Epidermal melanocyte (primary cell): ENCODE measurements at regions not wholly inside any gene's neighbourhood (a gene's known extent, or its start where the extent isn't known, plus 50 kb on each side); places are given as distances from the start of the nearest gene placed in this dataset.
"Not testable (repeated sequence)": the region's sequence is repeated elsewhere in the genome, so short reads cannot be mapped to it uniquely, and the experiment has no call there.

ENCODE experiments used
- DNase-seq: peaks from one replicate; pipeline ENCODE4 v3.0.0; 2011; ENCODE audit warnings: low spot score; ENCODE audit not compliant: insufficient read length

DNA sequence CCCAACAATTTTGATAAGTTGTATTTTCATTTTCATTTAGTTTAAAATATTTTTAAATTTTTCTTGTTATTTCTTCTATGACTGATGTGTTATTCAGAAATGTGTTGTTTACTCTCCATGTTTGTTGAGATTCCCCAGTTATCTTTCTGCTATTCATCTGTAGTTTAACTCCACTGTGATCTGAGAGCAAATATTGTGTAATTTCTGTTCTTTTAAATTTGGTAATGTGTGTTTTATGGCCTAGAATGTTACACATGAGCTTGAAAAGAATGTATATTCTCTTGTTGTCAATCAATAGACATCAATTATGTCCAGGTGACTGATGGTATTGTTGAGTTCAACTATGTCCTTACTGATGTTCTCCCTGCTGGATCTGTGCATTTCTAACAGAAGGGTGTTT is 188.2 kb downstream of the CYP26B1 start:
- DNase-seq, result no peak

GRCh38 chr2:71958426-71958825 is 189.2 kb downstream of the CYP26B1 start:
- not testable (repeated sequence) for DNase-seq

DNA sequence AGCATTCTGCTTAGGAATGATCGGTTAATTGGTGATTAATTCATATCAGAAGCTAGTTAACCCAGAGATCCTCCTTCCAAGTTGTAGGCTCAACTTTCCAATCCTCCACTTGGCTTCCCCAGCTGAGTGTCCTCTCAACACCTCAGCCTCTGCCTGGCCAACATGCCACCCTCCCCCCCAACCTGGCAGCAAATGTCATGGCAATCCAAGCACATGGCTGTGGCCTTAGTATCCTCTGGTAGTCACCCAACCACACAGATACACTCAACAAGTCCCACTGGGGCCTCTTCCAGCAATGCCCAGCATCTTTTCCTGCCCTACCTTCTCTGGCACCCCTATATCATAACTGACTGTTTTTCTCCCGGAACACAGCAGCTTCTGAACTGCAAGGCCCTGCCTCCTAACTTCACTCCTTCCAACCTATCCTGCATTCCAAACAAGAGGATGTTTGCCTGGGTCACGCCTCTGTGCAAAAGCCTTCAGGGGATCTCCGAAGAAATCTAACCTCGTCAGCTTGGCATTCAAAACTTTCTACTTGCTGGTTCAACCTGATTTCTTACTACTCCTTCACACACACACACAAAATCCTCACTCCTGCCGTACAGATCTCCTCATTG is 195.0 kb downstream of the CYP26B1 start:
- DNase-seq, result no peak

- no peak for DNase-seq
Measured at GRCh38 chr2:71951718-71952404, 195.8 kb downstream of the CYP26B1 start.

DNA sequence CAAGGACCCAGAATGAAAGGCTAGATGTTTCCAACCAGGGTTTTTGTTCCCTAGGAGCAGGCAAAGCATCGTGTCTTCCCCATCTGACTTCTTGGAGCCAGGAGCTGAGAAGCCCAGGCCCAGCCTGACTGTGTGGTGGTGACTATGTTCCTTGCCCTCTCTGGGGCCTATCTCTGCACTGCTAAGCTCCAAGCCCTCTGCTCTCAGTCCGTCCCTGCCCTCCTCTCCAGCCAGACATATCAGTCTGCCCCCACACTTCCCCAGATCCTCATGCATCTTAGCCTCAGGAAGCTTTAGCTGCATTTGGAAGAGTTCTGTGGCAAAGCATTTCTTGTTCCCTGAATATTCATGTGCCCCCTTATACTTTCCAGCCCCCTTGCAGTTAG is 196.6 kb downstream of the CYP26B1 start:
- DNase-seq, result no peak

DNA sequence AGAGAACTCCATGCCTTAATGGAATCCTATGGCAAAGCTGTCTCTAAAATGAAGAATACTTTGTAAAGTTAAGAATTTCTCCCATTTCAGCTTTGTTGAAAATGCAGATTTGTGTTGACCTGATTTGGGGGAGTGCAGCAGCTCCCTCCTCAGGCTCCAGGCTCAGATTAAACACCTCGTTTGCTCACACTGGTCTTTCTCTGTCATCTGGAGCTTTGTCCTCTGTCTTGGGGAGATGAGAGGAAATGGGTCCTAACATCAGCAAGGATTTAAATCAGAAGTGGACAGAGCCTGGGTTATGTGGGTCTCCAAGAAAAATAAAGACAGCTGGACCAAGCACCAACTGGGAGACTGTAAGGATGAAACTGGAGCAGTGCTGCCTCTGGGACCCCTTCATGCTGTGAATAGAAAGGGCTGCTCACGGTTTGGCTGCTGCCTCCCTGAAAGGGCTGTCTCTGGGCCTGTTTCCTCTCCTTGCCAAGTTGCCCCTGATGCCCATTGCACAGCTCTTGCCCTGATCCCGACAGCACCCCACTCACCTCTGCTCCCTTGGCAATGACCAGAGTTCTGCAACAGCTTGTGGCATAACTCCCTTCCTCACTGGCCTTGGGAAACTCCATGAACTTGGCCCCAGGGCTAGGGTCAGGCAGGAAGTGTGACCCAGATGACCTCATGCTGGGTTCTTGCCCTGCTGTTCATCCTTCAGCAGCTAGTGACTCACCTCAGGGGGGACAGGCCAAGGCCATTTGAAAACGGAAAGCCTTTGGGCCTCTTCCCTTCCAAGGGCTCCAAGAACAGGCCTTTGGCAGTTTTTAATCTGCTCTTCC is 197.2 kb downstream of the CYP26B1 start:
- no peak for DNase-seq

GRCh38 chr2:71949537-71949798 is 198.2 kb downstream of the CYP26B1 start:
- no peak for DNase-seq

DNA sequence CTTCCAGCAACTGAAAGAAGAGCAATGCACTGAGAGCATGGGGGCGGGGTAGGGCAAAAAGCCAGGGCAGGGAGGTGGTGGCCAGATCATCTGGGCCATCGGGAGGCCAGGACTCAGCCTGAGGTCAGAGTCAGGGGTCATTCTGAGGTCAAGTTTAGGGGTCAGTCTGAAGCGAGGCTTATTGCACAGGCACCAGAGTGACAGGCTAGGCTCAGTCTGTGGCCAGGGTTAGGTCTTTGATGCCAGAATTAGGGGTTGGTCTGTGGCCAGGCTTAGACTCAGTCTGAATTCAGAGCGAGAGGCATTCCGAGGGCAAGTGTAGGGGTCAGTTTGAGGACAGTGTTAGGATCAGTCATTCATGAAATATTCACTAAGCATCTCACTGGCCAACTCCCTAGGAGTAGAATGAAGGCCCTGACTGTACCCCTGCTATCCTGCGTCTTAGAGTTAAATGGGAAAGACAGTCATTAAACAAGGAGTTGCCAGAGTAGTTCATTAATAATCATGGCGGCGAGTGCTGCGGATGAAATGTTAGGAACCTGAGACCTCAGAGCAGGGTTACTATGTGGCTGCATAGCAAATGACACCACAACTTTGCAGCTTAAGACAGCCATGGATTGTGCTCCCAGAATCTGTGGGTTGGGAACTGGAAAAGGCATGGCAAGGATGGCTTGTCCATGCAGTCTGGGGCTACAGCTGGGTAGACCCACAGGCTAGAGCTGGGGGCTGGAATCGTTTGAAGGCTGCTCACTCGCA is 198.7 kb downstream of the CYP26B1 start:
- DNase-seq, result no peak

- DNase-seq, result no peak
Measured at GRCh38 chr2:71947809-71948208, 199.9 kb downstream of the CYP26B1 start.

- DNase-seq, result no peak
Measured at GRCh38 chr2:71945603-71945959, 202.1 kb downstream of the CYP26B1 start.

- no peak for DNase-seq
Measured at GRCh38 chr2:71944806-71945602, 202.7 kb downstream of the CYP26B1 start.

- DNase-seq, result no peak
Measured at GRCh38 chr2:71944183-71944550, 203.5 kb downstream of the CYP26B1 start.

DNA sequence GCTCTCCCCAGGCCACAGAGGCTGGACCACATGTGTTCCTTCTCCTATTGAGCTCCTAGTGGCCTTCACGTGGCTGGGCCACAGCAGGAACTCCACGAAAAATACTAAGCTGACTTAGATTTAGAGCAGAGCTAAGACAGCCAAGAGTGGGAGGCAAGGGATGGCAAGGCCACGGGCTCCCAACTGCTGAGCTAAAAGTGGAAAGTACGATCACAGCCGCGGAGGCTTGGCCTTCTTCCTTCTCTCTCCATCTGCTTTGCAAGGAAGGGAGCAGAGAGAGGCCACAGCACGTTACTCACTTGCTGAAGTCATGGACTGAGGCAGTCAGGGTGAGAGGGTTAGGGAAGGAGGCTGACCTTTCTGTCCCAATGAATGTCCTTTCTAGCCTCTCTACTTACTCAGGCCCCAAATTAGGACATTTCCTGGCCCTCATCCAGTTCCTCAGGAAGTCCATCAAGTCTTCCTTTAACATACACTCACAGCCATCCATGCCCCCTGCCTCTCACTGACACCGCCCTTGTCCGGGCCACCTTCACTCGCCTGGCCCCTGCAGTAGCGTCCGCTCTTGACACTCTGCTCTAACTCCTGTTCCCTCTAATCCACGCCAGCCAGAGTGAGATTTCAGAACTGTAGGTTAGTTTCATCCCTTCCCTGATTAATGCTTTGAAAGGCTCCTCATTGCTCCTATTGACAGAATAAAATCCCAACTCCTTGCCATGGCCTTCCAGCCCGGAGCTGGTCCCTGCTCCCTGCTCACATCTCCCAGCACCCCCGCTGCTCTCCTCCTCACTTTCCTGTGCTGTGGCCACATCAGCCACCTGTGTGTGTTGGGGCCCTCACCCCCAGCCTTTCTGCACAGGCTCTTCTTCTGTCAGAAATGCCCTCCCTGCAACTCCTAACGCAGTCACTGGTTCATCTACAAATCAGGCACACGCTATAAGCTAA is 204.2 kb downstream of the CYP26B1 start:
- DNase-seq, result no peak

GRCh38 chr2:71941726-71942525 is 205.7 kb downstream of the CYP26B1 start:
- DNase-seq, result no peak

DNA sequence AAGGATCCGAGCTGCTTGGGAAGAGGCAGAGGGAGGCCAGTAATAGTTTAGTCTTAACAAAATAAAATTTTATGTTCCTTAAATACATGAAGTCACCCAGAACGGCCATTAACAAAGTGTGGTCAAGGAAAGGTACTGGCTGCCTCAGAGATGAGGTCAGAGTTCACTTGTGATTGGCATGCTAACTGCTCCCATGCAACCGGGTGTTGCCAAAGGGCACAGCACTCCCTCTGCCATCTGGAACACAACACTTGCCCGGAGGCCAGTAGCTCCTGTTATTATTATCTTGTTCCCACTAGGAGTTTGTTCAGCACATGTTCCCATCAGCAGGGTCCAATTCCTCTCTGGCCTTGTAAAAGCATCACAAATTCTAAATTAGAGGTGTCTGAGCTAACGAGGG is 207.0 kb downstream of the CYP26B1 start:
- no peak for DNase-seq

DNA sequence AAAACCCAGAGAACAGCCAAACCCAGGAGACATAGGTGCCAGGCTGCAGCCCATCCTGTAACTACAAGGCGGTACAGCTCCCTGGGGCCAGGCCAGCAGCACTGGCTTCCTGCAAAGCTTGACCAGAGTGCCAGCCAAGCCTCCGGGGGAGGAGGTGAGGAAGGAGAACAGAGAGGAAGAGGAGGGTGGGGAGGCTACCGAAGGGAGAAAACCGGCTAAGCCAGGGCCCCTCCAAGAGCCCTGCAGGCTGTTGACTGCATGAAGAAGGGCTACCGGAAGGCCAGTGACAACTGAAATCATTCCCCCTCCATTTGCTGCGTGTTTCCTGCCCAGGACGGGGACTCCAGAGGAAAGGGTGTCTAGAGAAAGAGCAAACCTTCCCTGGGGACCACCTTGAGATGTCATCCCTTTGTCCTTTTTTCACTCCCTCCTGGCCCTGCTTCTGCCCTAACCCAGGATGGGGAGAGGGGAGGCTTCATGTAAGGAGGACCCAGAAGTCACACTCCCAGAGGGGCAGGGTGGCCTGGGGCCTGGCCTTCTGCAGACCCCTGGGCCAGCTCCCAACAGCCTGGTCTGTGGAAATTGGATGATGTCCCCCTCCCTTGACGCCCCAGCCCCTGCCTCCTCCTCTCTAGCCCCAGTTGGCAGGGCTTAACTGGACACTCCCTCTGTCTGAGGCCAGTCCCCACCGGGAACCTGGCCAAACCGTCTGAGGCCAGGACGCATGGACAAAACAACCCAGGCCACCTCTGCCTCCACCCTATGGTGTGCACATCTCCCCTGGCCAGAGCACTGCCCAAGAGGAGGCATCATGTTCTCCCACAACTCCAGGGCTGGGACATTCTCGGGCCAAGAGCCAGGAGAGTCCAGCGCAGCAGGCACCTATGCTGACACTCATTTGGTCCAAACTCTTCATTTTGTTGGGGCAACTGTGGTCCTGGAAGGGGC is 207.8 kb downstream of the CYP26B1 start:
- DNase-seq, result no peak

GRCh38 chr2:71938659-71939587 is 208.7 kb downstream of the CYP26B1 start:
- DNase-seq, result no peak
